Mesendoderm (in vitro differentiated cells): ENCODE measurements at regions not wholly inside any gene's neighbourhood (a gene's known extent, or its start where the extent isn't known, plus 50 kb on each side); places are given as distances from the start of the nearest gene placed in this dataset.
A peak's percentile ranks its signal among the peaks of the same experiment; 100 is the strongest.

ENCODE experiments used
- DNase-seq: peaks from one replicate; pipeline ENCODE4 v3.0.0; 2013
- H2AK5ac ChIP-seq: 2 replicates; pipeline ENCODE4 v1.6.1; 2013; ENCODE audit warnings: low read length, inconsistent platforms
- H2BK120ac ChIP-seq: 2 replicates; pipeline ENCODE4 v1.6.1; 2013; ENCODE audit warnings: low read depth, mild to moderate bottlenecking, low read length, moderate library complexity, mixed read lengths
- H2BK15ac ChIP-seq: replicated peaks from 2 replicates; pipeline ENCODE4 v1.6.1; 2013; ENCODE audit warnings: low read depth, mild to moderate bottlenecking, moderate library complexity
- H2BK5ac ChIP-seq: 2 replicates; pipeline ENCODE4 v1.6.1; 2013; ENCODE audit warnings: low read length, inconsistent platforms
- H3K18ac ChIP-seq: 2 replicates; pipeline ENCODE4 v1.6.1; 2013; ENCODE audit warnings: mild to moderate bottlenecking, low read length, mixed read lengths
- H3K23ac ChIP-seq: one replicate; pipeline ENCODE4 v1.6.1; 2013; ENCODE audit warnings: low read length
- H3K27ac ChIP-seq: 2 replicates; pipeline ENCODE4 v1.5.1; 2013; ENCODE audit warnings: low read depth, mild to moderate bottlenecking, inconsistent platforms, low read length, moderate library complexity
- H3K27me3 ChIP-seq: 2 replicates; pipeline ENCODE4 v1.6.1; 2013; ENCODE audit warnings: low read length, control low read depth, mild to moderate bottlenecking, inconsistent platforms; ENCODE audit not compliant: insufficient read depth, poor library complexity
- H3K36me3 ChIP-seq: 2 replicates; pipeline ENCODE4 v1.6.1; 2013; ENCODE audit warnings: low read length, inconsistent platforms; ENCODE audit not compliant: control insufficient read depth, insufficient read depth
- H3K4ac ChIP-seq: one replicate; pipeline ENCODE4 v1.6.1; 2013; ENCODE audit warnings: low read depth, mild to moderate bottlenecking, low read length, moderate library complexity
- H3K4me1 ChIP-seq: 2 replicates; pipeline ENCODE4 v1.6.1; 2013; ENCODE audit warnings: low read depth, low read length, inconsistent platforms; ENCODE audit not compliant: control insufficient read depth
- H3K4me2 ChIP-seq: 2 replicates; pipeline ENCODE4 v1.6.1; 2013; ENCODE audit warnings: low read length
- H3K4me3 ChIP-seq: 2 replicates; pipeline ENCODE4 v1.5.1; 2013; ENCODE audit warnings: mild to moderate bottlenecking, low read length
- H3K56ac ChIP-seq: one replicate; pipeline ENCODE4 v1.6.1; 2013; ENCODE audit warnings: low read length
- H3K79me1 ChIP-seq: 2 replicates; pipeline ENCODE4 v1.6.1; 2013; ENCODE audit warnings: low read length, inconsistent platforms
- H3K79me2 ChIP-seq: 2 replicates; pipeline ENCODE4 v1.6.1; 2013; ENCODE audit warnings: mild to moderate bottlenecking, low read length; ENCODE audit not compliant: control insufficient read depth, insufficient read depth
- H3K9ac ChIP-seq: 2 replicates; pipeline ENCODE4 v1.6.1; 2013; ENCODE audit warnings: low read length, inconsistent platforms
- H4K5ac ChIP-seq: one replicate; pipeline ENCODE4 v1.6.1; 2013; ENCODE audit warnings: low read length
- H4K8ac ChIP-seq: one replicate; pipeline ENCODE4 v1.6.1; 2013; ENCODE audit warnings: low read depth, mild to moderate bottlenecking, control low read depth, low read length, moderate library complexity
- WGBS: extraction: QIAGEN DNeasy Blood & Tissue Kit; methylation state at CpG from one replicate; pipeline ENCODE4 v1.1.7; 2013; ENCODE audit warnings: low lambda C conversion rate, missing lambda C conversion rate; ENCODE audit not compliant: insufficient coverage; ENCODE audit errors: extremely low coverage; 5-methylcytosine and 5-hydroxymethylcytosine counted together

GRCh38 chr5:167036585-167036984, 1254.9 kb upstream of the WWC1 start:
- WGBS, result no CpG with 5 or more reads among the region's 4 CpGs
- no peak overlapping the region for H3K4me3 ChIP-seq
- no peak for DNase-seq

GRCh38 chr5:167049043-167049663, 1242.3 kb upstream of the WWC1 start:
- Histone ChIP-seq H4K8ac (no peak overlapping the region), H3K4me1 (no peaks in the 10 kb centered on the region), H3K4me2 (no peak overlapping the region), H3K79me2 (no peaks in the 10 kb centered on the region), H2BK5ac (no peak overlapping the region), H2AK5ac (no peak overlapping the region), H4K5ac (no peak overlapping the region), H3K27ac (no peak overlapping the region), H3K4ac (no peak overlapping the region), H2BK120ac (no peak overlapping the region), H3K18ac (no peak overlapping the region), H3K4me3 (no peak overlapping the region), H3K56ac (no peak overlapping the region), H3K36me3 (no peaks in the 10 kb centered on the region), H3K9ac (no peak overlapping the region), H3K79me1 (no peaks in the 10 kb centered on the region), H3K27me3 (no peaks in the 10 kb centered on the region), H2BK15ac (no peak overlapping the region), H3K23ac (no peak overlapping the region)
- no CpG with 5 or more reads among the region's 7 CpGs for whole genome bisulfite sequencing
- DNase-seq, result peak; percentile 69

More at GRCh38 chr5:167036585-167036984, 1254.9 kb upstream of the WWC1 start:
- Histone ChIP-seq H3K23ac (no peak overlapping the region), H3K27me3 (no peaks in the 10 kb centered on the region), H3K9ac (no peak overlapping the region), H3K56ac (no peak overlapping the region), H3K4ac (no peak overlapping the region), H2AK5ac (no peak overlapping the region), H3K79me1 (no peaks in the 10 kb centered on the region), H2BK120ac (no peak overlapping the region), H4K8ac (no peak overlapping the region), H3K4me2 (no peak overlapping the region), H2BK5ac (no peak overlapping the region), H3K18ac (no peak overlapping the region), H3K79me2 (no peaks in the 10 kb centered on the region), H4K5ac (no peak overlapping the region), H3K27ac (no peak overlapping the region), H2BK15ac (no peak overlapping the region), H3K4me1 (no peaks in the 10 kb centered on the region), H3K36me3 (no peaks in the 10 kb centered on the region)

- no peak overlapping the region for H3K18ac ChIP-seq
Measured at GRCh38 chr5:167049771-167050567, 1241.5 kb upstream of the WWC1 start.

GRCh38 chr5:167050568-167051401, 1240.7 kb upstream of the WWC1 start:
- DNase-seq, result peak; percentile 50
- no peak overlapping the region for H3K9ac ChIP-seq
- H3K79me1 ChIP-seq, result no peaks in the 10 kb centered on the region
- H3K27ac ChIP-seq, result no peak overlapping the region
- H4K8ac ChIP-seq, result no peak overlapping the region
- H4K5ac ChIP-seq, result no peak overlapping the region
- H3K56ac ChIP-seq, result no peak overlapping the region
- no peak overlapping the region for H3K4ac ChIP-seq
- no peaks in the 10 kb centered on the region for H3K36me3 ChIP-seq
- peak overlapping the region; percentile 36 for H2BK15ac ChIP-seq
- no peaks in the 10 kb centered on the region for H3K4me1 ChIP-seq
- no peaks in the 10 kb centered on the region for H3K79me2 ChIP-seq
- H3K4me2 ChIP-seq, result no peak overlapping the region
- H2BK120ac ChIP-seq, result no peak overlapping the region
- H3K4me3 ChIP-seq, result no peak overlapping the region
- no peak overlapping the region for H2BK5ac ChIP-seq
- no peaks in the 10 kb centered on the region for H3K27me3 ChIP-seq
- no peak overlapping the region for H2AK5ac ChIP-seq
- no peak overlapping the region for H3K18ac ChIP-seq
- WGBS, result no CpG with 5 or more reads among the region's 8 CpGs
- H3K23ac ChIP-seq, result no peak overlapping the region

More at GRCh38 chr5:167049771-167050567, 1241.5 kb upstream of the WWC1 start:
- no peak overlapping the region for H2AK5ac ChIP-seq
- no peaks in the 10 kb centered on the region for H3K79me1 ChIP-seq
- no peak overlapping the region for H3K56ac ChIP-seq
- no peak overlapping the region for H3K9ac ChIP-seq
- no peak overlapping the region for H2BK120ac ChIP-seq
- peak; percentile 47 for DNase-seq
- H3K4me1 ChIP-seq, result no peaks in the 10 kb centered on the region
- no peak overlapping the region for H3K4ac ChIP-seq
- H3K27ac ChIP-seq, result no peak overlapping the region
- no peak overlapping the region for H2BK5ac ChIP-seq
- no peak overlapping the region for H3K4me3 ChIP-seq
- H4K5ac ChIP-seq, result no peak overlapping the region
- no peaks in the 10 kb centered on the region for H3K79me2 ChIP-seq
- no peak overlapping the region for H4K8ac ChIP-seq
- no peak overlapping the region for H2BK15ac ChIP-seq
- H3K27me3 ChIP-seq, result no peaks in the 10 kb centered on the region
- no CpG with 5 or more reads among the region's 10 CpGs for WGBS
- no peaks in the 10 kb centered on the region for H3K36me3 ChIP-seq
- no peak overlapping the region for H3K23ac ChIP-seq
- H3K4me2 ChIP-seq, result no peak overlapping the region

GRCh38 chr5:167051402-167051768, 1240.1 kb upstream of the WWC1 start:
- no peak overlapping the region for H4K8ac ChIP-seq
- no peak overlapping the region for H3K4me2 ChIP-seq
- H3K4me1 ChIP-seq, result no peaks in the 10 kb centered on the region
- H3K4ac ChIP-seq, result no peak overlapping the region
- no peak overlapping the region for H3K9ac ChIP-seq
- no peak overlapping the region for H4K5ac ChIP-seq
- H3K27me3 ChIP-seq, result no peaks in the 10 kb centered on the region
- H3K23ac ChIP-seq, result no peak overlapping the region
- no peak overlapping the region for H3K18ac ChIP-seq
- no peak for DNase-seq
- H2BK120ac ChIP-seq, result no peak overlapping the region
- H3K79me1 ChIP-seq, result no peaks in the 10 kb centered on the region
- H3K56ac ChIP-seq, result no peak overlapping the region
- no peaks in the 10 kb centered on the region for H3K79me2 ChIP-seq
- no peaks in the 10 kb centered on the region for H3K36me3 ChIP-seq
- no peak overlapping the region for H2AK5ac ChIP-seq
- H3K27ac ChIP-seq, result no peak overlapping the region
- no CpG with 5 or more reads among the region's 7 CpGs for WGBS
- no peak overlapping the region for H2BK15ac ChIP-seq
- no peak overlapping the region for H2BK5ac ChIP-seq
- no peak overlapping the region for H3K4me3 ChIP-seq
